ENCODE measurements at regions not wholly inside any gene's neighbourhood (a gene's known extent, or its start where the extent isn't known, plus 50 kb on each side); places are given as distances from the start of the nearest gene placed in this dataset.

DNA sequence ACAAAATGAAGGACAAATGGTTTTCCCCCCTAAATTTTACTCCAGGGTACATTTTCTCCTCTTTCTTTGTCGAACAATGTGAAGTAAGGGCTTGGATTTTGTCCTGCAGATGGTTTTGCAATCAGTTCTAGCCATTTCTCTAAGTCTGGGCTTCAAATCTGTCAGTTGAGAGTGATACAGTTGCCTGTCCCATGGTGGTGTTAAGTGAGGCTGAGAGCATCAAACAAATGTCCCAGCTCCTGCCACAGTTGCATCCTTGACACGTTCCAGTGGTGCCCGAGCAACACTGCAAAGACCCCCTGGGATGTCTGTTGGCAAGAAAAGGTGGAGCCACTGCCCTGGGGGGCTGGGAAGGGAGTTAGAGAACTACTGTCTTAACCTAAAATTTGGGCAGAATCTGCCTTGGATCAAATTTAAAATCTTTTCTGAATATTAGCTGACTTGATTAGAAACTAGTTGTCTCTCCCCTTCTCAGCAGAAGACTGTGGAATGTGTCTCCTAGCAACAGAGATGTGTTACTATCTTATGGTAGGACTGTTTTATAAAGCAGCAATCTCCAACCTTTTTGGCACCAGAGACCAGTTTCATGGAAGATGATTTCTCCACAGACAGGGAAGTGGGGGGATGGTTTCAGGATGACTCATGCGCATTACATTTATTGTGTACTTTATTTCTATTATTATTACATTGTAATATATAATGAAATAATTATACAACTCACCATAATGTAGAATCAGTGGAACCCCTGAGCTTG lies 102.0 kb upstream of the STEAP1B start:
- no peak for TF ChIP-seq POLR2A (IDR thresholded peaks at IDR 0.05)
- TF ChIP-seq, protein P1, sequence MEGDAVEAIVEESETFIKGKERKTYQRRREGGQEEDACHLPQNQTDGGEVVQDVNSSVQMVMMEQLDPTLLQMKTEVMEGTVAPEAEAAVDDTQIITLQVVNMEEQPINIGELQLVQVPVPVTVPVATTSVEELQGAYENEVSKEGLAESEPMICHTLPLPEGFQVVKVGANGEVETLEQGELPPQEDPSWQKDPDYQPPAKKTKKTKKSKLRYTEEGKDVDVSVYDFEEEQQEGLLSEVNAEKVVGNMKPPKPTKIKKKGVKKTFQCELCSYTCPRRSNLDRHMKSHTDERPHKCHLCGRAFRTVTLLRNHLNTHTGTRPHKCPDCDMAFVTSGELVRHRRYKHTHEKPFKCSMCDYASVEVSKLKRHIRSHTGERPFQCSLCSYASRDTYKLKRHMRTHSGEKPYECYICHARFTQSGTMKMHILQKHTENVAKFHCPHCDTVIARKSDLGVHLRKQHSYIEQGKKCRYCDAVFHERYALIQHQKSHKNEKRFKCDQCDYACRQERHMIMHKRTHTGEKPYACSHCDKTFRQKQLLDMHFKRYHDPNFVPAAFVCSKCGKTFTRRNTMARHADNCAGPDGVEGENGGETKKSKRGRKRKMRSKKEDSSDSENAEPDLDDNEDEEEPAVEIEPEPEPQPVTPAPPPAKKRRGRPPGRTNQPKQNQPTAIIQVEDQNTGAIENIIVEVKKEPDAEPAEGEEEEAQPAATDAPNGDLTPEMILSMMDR (IDR thresholded peaks at IDR 0.05): no peak

All from ovary (tissue), 3 donors.